GM18909 (cell line): ENCODE measurements at regions not wholly inside any gene's neighbourhood (a gene's known extent, or its start where the extent isn't known, plus 50 kb on each side); places are given as distances from the start of the nearest gene placed in this dataset.

Experiments used
- ATAC-seq: cut with Tn5 transposase; IDR thresholded peaks from one replicate; pipeline ENCODE4 v1.9.1; 2021; ENCODE audit warnings: mild to moderate bottlenecking; ENCODE audit not compliant: unreplicated experiment, poor library complexity

DNA sequence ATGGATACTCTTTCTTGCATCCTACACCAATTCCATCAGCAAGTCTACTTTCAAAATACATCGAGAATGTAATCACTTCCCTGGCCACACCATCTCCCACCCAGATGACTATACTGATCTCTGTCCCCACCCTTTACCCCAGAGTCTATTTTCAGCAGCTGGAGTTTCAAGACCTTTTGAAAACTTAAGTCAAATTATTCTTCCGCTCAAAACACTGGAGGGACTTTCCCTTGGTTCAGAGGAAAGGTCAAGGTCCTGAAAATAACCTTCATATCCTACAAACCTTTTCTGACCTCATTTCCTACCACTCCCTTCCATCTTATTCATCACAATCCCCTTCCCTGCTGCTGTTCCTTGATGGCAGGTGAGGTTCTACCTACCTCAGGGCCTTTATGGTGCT is 58.8 kb upstream of the LYPD6 start:
- peak; percentile 86 for ATAC-seq

DNA sequence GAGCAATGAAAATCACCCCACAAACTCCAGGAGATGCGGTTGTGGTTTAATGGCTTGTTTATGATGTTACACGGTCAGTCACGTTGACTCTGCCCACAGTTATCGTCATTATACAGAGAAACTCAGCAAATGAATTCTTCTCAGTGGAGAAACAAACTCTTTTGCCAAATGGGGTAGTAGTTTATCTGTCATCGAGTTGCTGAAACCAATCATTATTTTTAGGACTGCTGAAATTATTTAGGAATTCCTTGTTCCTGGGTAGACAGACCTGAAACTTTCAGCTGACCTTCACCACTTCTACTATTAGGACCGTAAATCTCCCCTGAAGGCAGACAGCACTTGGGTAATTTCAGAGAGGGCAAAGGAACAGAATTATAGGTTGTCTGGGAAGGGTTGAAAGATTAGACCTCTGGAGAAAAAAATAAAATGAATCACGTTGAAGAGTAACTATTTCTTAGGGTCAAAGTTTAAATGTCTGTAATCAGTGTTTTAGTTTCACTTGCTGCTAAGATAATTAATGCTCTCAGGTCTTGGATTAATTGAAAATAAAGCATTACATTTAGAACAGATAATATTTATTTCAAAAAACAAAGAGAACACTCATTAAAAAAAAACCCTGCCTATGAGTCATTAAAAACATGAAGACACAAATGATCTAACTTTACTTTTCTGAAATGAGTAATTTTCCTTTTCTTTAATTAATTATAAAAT is 52.1 kb upstream of the LYPD6 start:
- ATAC-seq: no peak

DNA sequence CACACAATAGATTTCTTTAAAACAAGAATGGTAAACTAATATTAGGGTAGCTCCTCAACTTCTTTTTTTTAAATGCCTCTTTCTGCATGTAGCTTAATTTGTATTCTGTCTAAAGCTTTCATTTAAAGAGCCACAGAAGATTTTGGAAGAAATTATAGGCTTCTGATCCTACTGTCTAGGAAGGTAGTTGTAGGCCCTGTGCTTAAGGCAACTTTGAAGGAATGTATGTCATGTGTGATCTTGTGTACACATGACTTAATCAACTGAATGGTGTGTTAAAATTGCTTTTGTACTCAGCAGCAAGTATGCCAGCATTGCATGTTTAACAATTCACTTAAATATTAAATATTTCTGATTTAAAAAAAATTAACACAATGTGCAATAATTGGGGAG is 51.5 kb upstream of the LYPD6 start:
- no peak for ATAC-seq
